ENCODE measurements at regions not wholly inside any gene's neighbourhood (a gene's known extent, or its start where the extent isn't known, plus 50 kb on each side); places are given as distances from the start of the nearest gene placed in this dataset.

GRCh38 chr10:120990831-120991230 lies 139.7 kb downstream of the WDR11 start:
- POLR2A ChIA-PET: no interaction called here

GRCh38 chr10:120993089-120993488 lies 141.9 kb downstream of the WDR11 start:
- ChIA-PET CTCF (no interaction called here), POLR2A (no interaction called here)
- DNase-seq: no peak
- H3K4me3 Mint-ChIP-seq: no peak overlapping the region
- no peaks in the 10 kb centered on the region for H3K27me3 Mint-ChIP-seq
- H3K4me1 Mint-ChIP-seq: no peaks in the 10 kb centered on the region
- H3K27ac Mint-ChIP-seq: no peak overlapping the region
- no peaks in the 10 kb centered on the region for H3K36me3 Mint-ChIP-seq (ENCODE audit: low read depth)
- peaks cover 22% of the 10 kb centered on the region for H3K9me3 Mint-ChIP-seq

More at GRCh38 chr10:120990831-120991230, 139.7 kb downstream of the WDR11 start:
- Mint-ChIP-seq H3K9me3 (peaks cover 20% of the 10 kb centered on the region), H3K27ac (no peak overlapping the region), H3K27me3 (no peaks in the 10 kb centered on the region), H3K4me3 (no peak overlapping the region), H3K4me1 (peaks cover 8% of the 10 kb centered on the region), H3K36me3 (ENCODE audit: low read depth) (no peaks in the 10 kb centered on the region)
- no peak for DNase-seq
- CTCF ChIA-PET: no interaction called here

- no peak overlapping the region for H3K27ac Mint-ChIP-seq
- POLR2A ChIA-PET: no interaction called here
- DNase-seq: no peak
Measured at GRCh38 chr10:120995768-120996167, 144.6 kb downstream of the WDR11 start.

GRCh38 chr10:120996456-120997034 lies 145.4 kb downstream of the WDR11 start:
- DNase-seq: no peak
- CTCF ChIA-PET: no interaction called here

More at GRCh38 chr10:120995768-120996167, 144.6 kb downstream of the WDR11 start:
- H3K4me1 Mint-ChIP-seq: no peaks in the 10 kb centered on the region
- H3K9me3 Mint-ChIP-seq: peaks cover 12% of the 10 kb centered on the region
- H3K4me3 Mint-ChIP-seq: no peak overlapping the region
- H3K36me3 Mint-ChIP-seq (ENCODE audit: low read depth): no peaks in the 10 kb centered on the region
- H3K27me3 Mint-ChIP-seq: no peaks in the 10 kb centered on the region
- CTCF ChIA-PET: no interaction called here

GRCh38 chr10:120997313-120997712 lies 146.2 kb downstream of the WDR11 start:
- H3K9me3 Mint-ChIP-seq: peaks cover 12% of the 10 kb centered on the region
- no peaks in the 10 kb centered on the region for H3K27me3 Mint-ChIP-seq
- H3K4me1 Mint-ChIP-seq: no peaks in the 10 kb centered on the region
- CTCF ChIA-PET: interaction anchor here (1.4 kb wide), 1 partner anchor 10 kb away, joined by 4 read pairs; no protein-coding TSS in a partner anchor
- no peaks in the 10 kb centered on the region for H3K36me3 Mint-ChIP-seq (ENCODE audit: low read depth)
- DNase-seq: no peak
- POLR2A ChIA-PET: no interaction called here
- no peak overlapping the region for H3K4me3 Mint-ChIP-seq
- H3K27ac Mint-ChIP-seq: no peak overlapping the region

More at GRCh38 chr10:120996456-120997034, 145.4 kb downstream of the WDR11 start:
- Mint-ChIP-seq H3K27ac (no peak overlapping the region), H3K36me3 (ENCODE audit: low read depth) (no peaks in the 10 kb centered on the region), H3K4me1 (no peaks in the 10 kb centered on the region), H3K4me3 (no peak overlapping the region), H3K9me3 (peaks cover 12% of the 10 kb centered on the region), H3K27me3 (no peaks in the 10 kb centered on the region)
- POLR2A ChIA-PET: no interaction called here

GRCh38 chr10:120997756-120998155 lies 146.6 kb downstream of the WDR11 start:
- no peak for DNase-seq
- no peaks in the 10 kb centered on the region for H3K27me3 Mint-ChIP-seq
- no peaks in the 10 kb centered on the region for H3K36me3 Mint-ChIP-seq (ENCODE audit: low read depth)
- H3K4me1 Mint-ChIP-seq: no peaks in the 10 kb centered on the region
- CTCF ChIA-PET: interaction anchor here (0.6 to 1.4 kb wide), 2 partner anchors 9 to 1054 kb away, joined by 3 to 4 read pairs; no protein-coding TSS in a partner anchor
- no peak overlapping the region for H3K27ac Mint-ChIP-seq
- POLR2A ChIA-PET: no interaction called here
- H3K9me3 Mint-ChIP-seq: peaks cover 12% of the 10 kb centered on the region
- no peak overlapping the region for H3K4me3 Mint-ChIP-seq

GRCh38 chr10:120998251-120998650 lies 147.1 kb downstream of the WDR11 start:
- Mint-ChIP-seq H3K36me3 (ENCODE audit: low read depth) (no peaks in the 10 kb centered on the region), H3K27me3 (no peaks in the 10 kb centered on the region), H3K4me1 (no peaks in the 10 kb centered on the region), H3K9me3 (peaks cover 9% of the 10 kb centered on the region), H3K27ac (no peak overlapping the region), H3K4me3 (no peak overlapping the region)
- POLR2A ChIA-PET: no interaction called here
- CTCF ChIA-PET: interaction anchor here (0.6 to 1.4 kb wide), 2 partner anchors 9 to 1055 kb away, joined by 3 to 4 read pairs; no protein-coding TSS in a partner anchor
- DNase-seq: no peak

- Mint-ChIP-seq H3K36me3 (ENCODE audit: low read depth) (no peaks in the 10 kb centered on the region), H3K4me1 (no peaks in the 10 kb centered on the region), H3K4me3 (no peak overlapping the region), H3K27ac (no peak overlapping the region), H3K9me3 (peaks cover 6% of the 10 kb centered on the region), H3K27me3 (no peaks in the 10 kb centered on the region)
- ChIA-PET POLR2A (no interaction called here), CTCF (no interaction called here)
- DNase-seq: no peak
Measured at GRCh38 chr10:120998782-120999285, 147.7 kb downstream of the WDR11 start.

GRCh38 chr10:120999868-121000267 lies 148.7 kb downstream of the WDR11 start:
- Mint-ChIP-seq H3K4me3 (no peak overlapping the region), H3K4me1 (no peaks in the 10 kb centered on the region), H3K27me3 (no peaks in the 10 kb centered on the region), H3K36me3 (ENCODE audit: low read depth) (no peaks in the 10 kb centered on the region), H3K27ac (no peak overlapping the region), H3K9me3 (peaks cover 4% of the 10 kb centered on the region)
- POLR2A ChIA-PET: no interaction called here
- no peak for DNase-seq
- CTCF ChIA-PET: no interaction called here

GRCh38 chr10:121002586-121003205 lies 151.5 kb downstream of the WDR11 start:
- Mint-ChIP-seq H3K4me3 (no peak overlapping the region), H3K36me3 (ENCODE audit: low read depth) (no peaks in the 10 kb centered on the region), H3K27ac (no peak overlapping the region), H3K27me3 (no peaks in the 10 kb centered on the region), H3K4me1 (no peaks in the 10 kb centered on the region), H3K9me3 (peaks cover 14% of the 10 kb centered on the region)
- no peak for DNase-seq
- ChIA-PET CTCF (interaction anchor here (0.6 to 0.7 kb wide), 2 partner anchors 732 to 874 kb away, joined by 3 read pairs; no protein-coding TSS in a partner anchor), POLR2A (interaction anchor here (0.6 kb wide), 1 partner anchor 119 kb away, joined by 3 read pairs; no protein-coding TSS in a partner anchor)

- Mint-ChIP-seq H3K9me3 (peaks cover 14% of the 10 kb centered on the region), H3K4me1 (no peaks in the 10 kb centered on the region), H3K4me3 (no peak overlapping the region), H3K27me3 (no peaks in the 10 kb centered on the region), H3K36me3 (ENCODE audit: low read depth) (no peaks in the 10 kb centered on the region), H3K27ac (no peak overlapping the region)
- DNase-seq: no peak
- ChIA-PET CTCF (interaction anchor here (1.1 kb wide), 1 partner anchor 8 kb away, joined by 4 read pairs; no protein-coding TSS in a partner anchor), POLR2A (no interaction called here)
Measured at GRCh38 chr10:121005948-121006587, 154.9 kb downstream of the WDR11 start.

GRCh38 chr10:121007264-121007663 lies 156.1 kb downstream of the WDR11 start:
- peaks cover 14% of the 10 kb centered on the region for H3K9me3 Mint-ChIP-seq
- H3K36me3 Mint-ChIP-seq (ENCODE audit: low read depth): no peaks in the 10 kb centered on the region
- no peaks in the 10 kb centered on the region for H3K27me3 Mint-ChIP-seq
- no peaks in the 10 kb centered on the region for H3K4me1 Mint-ChIP-seq
- ChIA-PET POLR2A (no interaction called here), CTCF (interaction anchor here (1.1 kb wide), 1 partner anchor 9 kb away, joined by 4 read pairs; no protein-coding TSS in a partner anchor)
- DNase-seq: no peak
- H3K4me3 Mint-ChIP-seq: no peak overlapping the region
- no peak overlapping the region for H3K27ac Mint-ChIP-seq

GRCh38 chr10:121015916-121016315 lies 164.8 kb downstream of the WDR11 start:
- DNase-seq: no peak

More at GRCh38 chr10:121015916-121016315, 164.8 kb downstream of the WDR11 start:
- POLR2A ChIA-PET: no interaction called here
- no peaks in the 10 kb centered on the region for H3K9me3 Mint-ChIP-seq
- H3K36me3 Mint-ChIP-seq (ENCODE audit: low read depth): no peaks in the 10 kb centered on the region
- no peak overlapping the region for H3K27ac Mint-ChIP-seq
- no peaks in the 10 kb centered on the region for H3K4me1 Mint-ChIP-seq
- H3K4me3 Mint-ChIP-seq: no peak overlapping the region
- no peaks in the 10 kb centered on the region for H3K27me3 Mint-ChIP-seq
- CTCF ChIA-PET: no interaction called here

Data from activated CD4-positive, alpha-beta T cell treated with anti-CD3 and anti-CD28 coated beads, Interleukin-2, amount 10 ng/mL, durations not matched to agents 7 days and 5 days (primary cell).